IPS-NIHi7 (cell line): ENCODE measurements at regions not wholly inside any gene's neighbourhood (a gene's known extent, or its start where the extent isn't known, plus 50 kb on each side); places are given as distances from the start of the nearest gene placed in this dataset.

Experiments
- DNase-seq: peaks from one replicate; pipeline ENCODE4 v3.0.0; 2012; ENCODE audit warnings: mixed read lengths; ENCODE audit errors: extremely low spot score

GRCh38 chr18:22330508-22330907 is 87.2 kb downstream of the CTAGE1 start:
- DNase-seq, result no peak

GRCh38 chr18:22325396-22325795 is 92.3 kb downstream of the CTAGE1 start:
- no peak for DNase-seq

- peak; percentile 66 for DNase-seq
Measured at GRCh38 chr18:22324191-22325131, 93.3 kb downstream of the CTAGE1 start.

GRCh38 chr18:22322243-22322691 is 95.4 kb downstream of the CTAGE1 start:
- no peak for DNase-seq

- no peak for DNase-seq
Measured at GRCh38 chr18:22320771-22321170, 96.9 kb downstream of the CTAGE1 start.

GRCh38 chr18:22320155-22320554 is 97.6 kb downstream of the CTAGE1 start:
- DNase-seq, result no peak

- DNase-seq, result no peak
Measured at GRCh38 chr18:22318745-22319407, 98.8 kb downstream of the CTAGE1 start.

- DNase-seq, result no peak
Measured at GRCh38 chr18:22314420-22314819, 103.3 kb downstream of the CTAGE1 start.

GRCh38 chr18:22314001-22314400 is 103.7 kb downstream of the CTAGE1 start:
- DNase-seq, result no peak

GRCh38 chr18:22311301-22311700 is 106.4 kb downstream of the CTAGE1 start:
- DNase-seq, result no peak

GRCh38 chr18:22309191-22309590 is 108.5 kb downstream of the CTAGE1 start:
- DNase-seq, result no peak

- no peak for DNase-seq
Measured at GRCh38 chr18:22307528-22307927, 110.2 kb downstream of the CTAGE1 start.

GRCh38 chr18:22303927-22304326 is 113.8 kb downstream of the CTAGE1 start:
- no peak for DNase-seq

GRCh38 chr18:22302144-22302543 is 115.6 kb downstream of the CTAGE1 start:
- DNase-seq, result no peak

GRCh38 chr18:22300665-22301636 is 116.8 kb downstream of the CTAGE1 start:
- DNase-seq, result no peak

GRCh38 chr18:22297008-22297407 is 120.7 kb downstream of the CTAGE1 start:
- no peak for DNase-seq

- no peak for DNase-seq
Measured at GRCh38 chr18:22296304-22296703, 121.4 kb downstream of the CTAGE1 start.

GRCh38 chr18:22293417-22293816 is 124.0 kb downstream of the GATA6 start:
- no peak for DNase-seq

GRCh38 chr18:22290004-22290403 is 120.6 kb downstream of the GATA6 start:
- no peak for DNase-seq

GRCh38 chr18:22286585-22286984 is 117.2 kb downstream of the GATA6 start:
- DNase-seq, result no peak

GRCh38 chr18:22285361-22286140 is 116.2 kb downstream of the GATA6 start:
- no peak for DNase-seq
